ENCODE measurements at regions not wholly inside any gene's neighbourhood (a gene's known extent, or its start where the extent isn't known, plus 50 kb on each side); places are given as distances from the start of the nearest gene placed in this dataset.

GRCh38 chr18:41207706-41208105 lies 747.3 kb upstream of the PIK3C3 start:
- TF ChIP-seq POLR2A (IDR thresholded peaks at IDR 0.05): no peak
- no peak for TF ChIP-seq EP300 (IDR thresholded peaks at IDR 0.05)
- no peaks in the 10 kb centered on the region for H3K4me1 ChIP-seq
- DNase-seq (ENCODE audit: low spot score in 2 of 2): no peak
- no peak overlapping the region for H3K4me3 ChIP-seq
- H3K27ac ChIP-seq: no peak overlapping the region
- H3K9me3 ChIP-seq: no peaks in the 10 kb centered on the region
- no peaks in the 10 kb centered on the region for H3K36me3 ChIP-seq
- H3K27me3 ChIP-seq: no peaks in the 10 kb centered on the region
- 65 to 70% methylated on average over 2 of the region's 2 CpGs for WGBS, 2 donors

- Histone ChIP-seq H3K9me3 (no peaks in the 10 kb centered on the region), H3K4me3 (no peak overlapping the region), H3K27me3 (no peaks in the 10 kb centered on the region), H3K36me3 (no peaks in the 10 kb centered on the region), H3K27ac (no peak overlapping the region), H3K4me1 (no peaks in the 10 kb centered on the region)
- no peak for DNase-seq (ENCODE audit: low spot score in 2 of 2)
- WGBS, 2 donors: 80 to 86% methylated on average over 4 of the region's 4 CpGs
- TF ChIP-seq CTCF (IDR thresholded peaks at IDR 0.05) (no peak), EP300 (IDR thresholded peaks at IDR 0.05) (no peak), POLR2A (IDR thresholded peaks at IDR 0.05) (no peak)
These were observed 748.6 kb upstream of the PIK3C3 start for GRCh38 chr18:41206341-41206830.

- no peak overlapping the region for H3K27ac ChIP-seq
- TF ChIP-seq EP300 (IDR thresholded peaks at IDR 0.05) (no peak), CTCF (IDR thresholded peaks at IDR 0.05) (no peak), POLR2A (IDR thresholded peaks at IDR 0.05) (no peak)
- no peaks in the 10 kb centered on the region for H3K27me3 ChIP-seq
- no peaks in the 10 kb centered on the region for H3K4me1 ChIP-seq
- no peak for DNase-seq (ENCODE audit: low spot score in 2 of 2)
- peaks cover 0 to 7% (median 0%) of the 10 kb centered on the region in 4 donors for H3K9me3 ChIP-seq
- H3K36me3 ChIP-seq: no peaks in the 10 kb centered on the region
- H3K4me3 ChIP-seq: no peak overlapping the region
These were observed 755.8 kb upstream of the PIK3C3 start for GRCh38 chr18:41199212-41199611.

GRCh38 chr18:41197967-41198366 lies 757.1 kb upstream of the PIK3C3 start:
- Histone ChIP-seq H3K27ac (no peak overlapping the region), H3K27me3 (no peaks in the 10 kb centered on the region), H3K4me1 (no peaks in the 10 kb centered on the region), H3K9me3 (peaks cover 0 to 10% (median 0%) of the 10 kb centered on the region in 4 donors), H3K36me3 (no peaks in the 10 kb centered on the region), H3K4me3 (no peak overlapping the region)
- WGBS, 2 donors: 85 to 93% methylated on average over 2 of the region's 2 CpGs
- no peak for TF ChIP-seq EP300 (IDR thresholded peaks at IDR 0.05)
- TF ChIP-seq CTCF (IDR thresholded peaks at IDR 0.05): no peak
- TF ChIP-seq POLR2A (IDR thresholded peaks at IDR 0.05): no peak
- DNase-seq (ENCODE audit: low spot score in 2 of 2): no peak

- Histone ChIP-seq H3K36me3 (no peaks in the 10 kb centered on the region), H3K4me3 (no peak overlapping the region), H3K27ac (no peak overlapping the region), H3K9me3 (no peaks in the 10 kb centered on the region), H3K27me3 (no peaks in the 10 kb centered on the region), H3K4me1 (no peaks in the 10 kb centered on the region)
- DNase-seq (ENCODE audit: low spot score in 2 of 2): no peak
- no peak for TF ChIP-seq CTCF (IDR thresholded peaks at IDR 0.05)
- TF ChIP-seq POLR2A (IDR thresholded peaks at IDR 0.05): no peak
- TF ChIP-seq EP300 (IDR thresholded peaks at IDR 0.05): no peak
- 62 to 63% methylated on average over 5 of the region's 5 CpGs for WGBS, 2 donors
These were observed 784.7 kb upstream of the PIK3C3 start for GRCh38 chr18:41170346-41170745.

- WGBS, 2 donors: 20 to 36% methylated on average over 2 of the region's 2 CpGs
These were observed 789.4 kb upstream of the PIK3C3 start for GRCh38 chr18:41165625-41166024.

More at GRCh38 chr18:41165625-41166024, 789.4 kb upstream of the PIK3C3 start:
- Histone ChIP-seq H3K27ac (no peak overlapping the region), H3K27me3 (no peaks in the 10 kb centered on the region), H3K4me1 (no peaks in the 10 kb centered on the region), H3K9me3 (no peaks in the 10 kb centered on the region), H3K36me3 (no peaks in the 10 kb centered on the region), H3K4me3 (no peak overlapping the region)
- DNase-seq (ENCODE audit: low spot score in 2 of 2): no peak
- TF ChIP-seq POLR2A (IDR thresholded peaks at IDR 0.05) (no peak), CTCF (IDR thresholded peaks at IDR 0.05) (no peak), EP300 (IDR thresholded peaks at IDR 0.05) (no peak)
